Activated naive CD4-positive, alpha-beta T cell (primary cell): ENCODE measurements at regions not wholly inside any gene's neighbourhood (a gene's known extent, or its start where the extent isn't known, plus 50 kb on each side); places are given as distances from the start of the nearest gene placed in this dataset.
A peak's percentile ranks its signal among the peaks of the same experiment; 100 is the strongest.

Experiments
- DNase-seq, 4 experiments: peaks; one replicate each; lab custom pipeline; 2025; lab: John Stamatoyannopoulos, UW

- no peak for DNase-seq
Measured at GRCh38 chr14:38901791-38902190, 201.2 kb downstream of the SEC23A start.

GRCh38 chr14:38900887-38901286 is 202.1 kb downstream of the SEC23A start:
- no peak for DNase-seq

- DNase-seq, result no peak
Measured at GRCh38 chr14:38887696-38888095, 215.3 kb downstream of the SEC23A start.

GRCh38 chr14:38884109-38884508 is 218.9 kb downstream of the SEC23A start:
- no peak for DNase-seq

- DNase-seq, result no peak
Measured at GRCh38 chr14:38883127-38883526, 219.9 kb downstream of the SEC23A start.

- DNase-seq, result no peak
Measured at GRCh38 chr14:38882533-38882932, 220.5 kb downstream of the SEC23A start.

GRCh38 chr14:38880643-38881524 is 222.2 kb downstream of the SEC23A start:
- no peak for DNase-seq

- no peak for DNase-seq
Measured at GRCh38 chr14:38877744-38878388, 225.2 kb downstream of the SEC23A start.

- no peak for DNase-seq
Measured at GRCh38 chr14:38874721-38875120, 228.3 kb downstream of the SEC23A start.

GRCh38 chr14:38873941-38874612 is 229.0 kb downstream of the SEC23A start:
- no peak for DNase-seq

GRCh38 chr14:38870296-38870836 is 232.7 kb downstream of the SEC23A start:
- DNase-seq, result no peak

GRCh38 chr14:38868399-38869290 is 234.4 kb downstream of the SEC23A start:
- no peak for DNase-seq

GRCh38 chr14:38867561-38868150 is 235.4 kb downstream of the SEC23A start:
- DNase-seq, result peak in 3 of 4 experiments; percentile 2 to 15 (median 9)

GRCh38 chr14:38866461-38866860 is 236.6 kb downstream of the SEC23A start:
- DNase-seq, result no peak

- no peak for DNase-seq
Measured at GRCh38 chr14:38862366-38862765, 240.7 kb downstream of the SEC23A start.

- DNase-seq, result no peak
Measured at GRCh38 chr14:38860530-38860929, 242.5 kb downstream of the SEC23A start.

GRCh38 chr14:38856798-38857197 is 246.2 kb downstream of the SEC23A start:
- DNase-seq, result no peak

GRCh38 chr14:38855513-38855912 is 247.5 kb downstream of the SEC23A start:
- DNase-seq, result no peak

GRCh38 chr14:38851111-38851510 is 251.9 kb downstream of the SEC23A start:
- no peak for DNase-seq

- no peak for DNase-seq
Measured at GRCh38 chr14:38850664-38851063, 252.4 kb downstream of the SEC23A start.
